ENCODE measurements at regions not wholly inside any gene's neighbourhood (a gene's known extent, or its start where the extent isn't known, plus 50 kb on each side); places are given as distances from the start of the nearest gene placed in this dataset.

- no peak for TF ChIP-seq TEAD4 (IDR thresholded peaks at IDR 0.05)
- no peak for TF ChIP-seq ZBTB7A (IDR thresholded peaks at IDR 0.05; ENCODE audit: low read depth)
- no peak for TF ChIP-seq NFIC (IDR thresholded peaks at IDR 0.05)
- TF ChIP-seq FOXM1 (IDR thresholded peaks at IDR 0.05; ENCODE audit: borderline replicate concordance, low read depth) = no peak
- TF ChIP-seq YY1 (IDR thresholded peaks at IDR 0.05; ENCODE audit: low read depth) = no peak
- no peak for TF ChIP-seq CREB1 (IDR thresholded peaks at IDR 0.05; ENCODE audit: low read depth)
- no peak for TF ChIP-seq EP300 (IDR thresholded peaks at IDR 0.05; ENCODE audit: borderline replicate concordance)
- TF ChIP-seq CEBPB (IDR thresholded peaks at IDR 0.05) = no peak
- TF ChIP-seq, protein P1, sequence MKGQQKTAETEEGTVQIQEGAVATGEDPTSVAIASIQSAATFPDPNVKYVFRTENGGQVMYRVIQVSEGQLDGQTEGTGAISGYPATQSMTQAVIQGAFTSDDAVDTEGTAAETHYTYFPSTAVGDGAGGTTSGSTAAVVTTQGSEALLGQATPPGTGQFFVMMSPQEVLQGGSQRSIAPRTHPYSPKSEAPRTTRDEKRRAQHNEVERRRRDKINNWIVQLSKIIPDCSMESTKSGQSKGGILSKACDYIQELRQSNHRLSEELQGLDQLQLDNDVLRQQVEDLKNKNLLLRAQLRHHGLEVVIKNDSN (IDR thresholded peaks at IDR 0.05) = no peak
- TF ChIP-seq RAD21 (IDR thresholded peaks at IDR 0.05; ENCODE audit: low read depth) = no peak
- TF ChIP-seq EGR1 (IDR thresholded peaks at IDR 0.05) = no peak
- no peak for TF ChIP-seq TAF1 (IDR thresholded peaks at IDR 0.05; ENCODE audit: low read depth)
- TF ChIP-seq, protein P2, sequence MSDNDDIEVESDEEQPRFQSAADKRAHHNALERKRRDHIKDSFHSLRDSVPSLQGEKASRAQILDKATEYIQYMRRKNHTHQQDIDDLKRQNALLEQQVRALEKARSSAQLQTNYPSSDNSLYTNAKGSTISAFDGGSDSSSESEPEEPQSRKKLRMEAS (IDR thresholded peaks at IDR 0.05) = no peak
Observed at GRCh38 chr4:60729194-60729593, 470.9 kb upstream of the ADGRL3 start.

DNA sequence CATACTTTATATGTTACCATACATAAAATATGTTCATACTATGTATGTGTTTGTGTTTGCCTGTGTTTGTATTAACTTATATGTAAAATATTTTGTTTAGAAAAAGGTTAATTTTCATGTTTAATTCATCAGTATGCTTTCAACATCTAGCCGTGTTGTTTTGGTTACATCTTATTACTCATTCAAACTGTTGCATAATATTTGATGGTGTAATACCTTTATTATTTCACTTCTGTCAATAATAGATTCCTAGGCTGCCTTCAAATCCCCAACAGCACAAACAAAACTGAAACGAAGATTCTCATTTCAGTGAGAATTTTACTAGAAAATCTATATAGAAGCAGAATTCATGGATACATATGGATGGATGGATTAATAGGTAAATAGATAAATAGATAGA lies 462.3 kb upstream of the ADGRL3 start:
- TF ChIP-seq YY1 (IDR thresholded peaks at IDR 0.05; ENCODE audit: low read depth) (no peak), RAD21 (IDR thresholded peaks at IDR 0.05; ENCODE audit: low read depth) (no peak), ZBTB7A (IDR thresholded peaks at IDR 0.05; ENCODE audit: low read depth) (no peak), EP300 (IDR thresholded peaks at IDR 0.05; ENCODE audit: borderline replicate concordance) (no peak), NFIC (IDR thresholded peaks at IDR 0.05) (no peak), TEAD4 (IDR thresholded peaks at IDR 0.05) (no peak), FOXM1 (IDR thresholded peaks at IDR 0.05; ENCODE audit: borderline replicate concordance, low read depth) (no peak), TCF12 (IDR thresholded peaks at IDR 0.05; ENCODE audit: low read depth) (no peak), CREB1 (IDR thresholded peaks at IDR 0.05; ENCODE audit: low read depth) (no peak), TAF1 (IDR thresholded peaks at IDR 0.05; ENCODE audit: low read depth) (no peak), EGR1 (IDR thresholded peaks at IDR 0.05) (no peak), CEBPB (IDR thresholded peaks at IDR 0.05) (no peak)
- TF ChIP-seq, protein P3, sequence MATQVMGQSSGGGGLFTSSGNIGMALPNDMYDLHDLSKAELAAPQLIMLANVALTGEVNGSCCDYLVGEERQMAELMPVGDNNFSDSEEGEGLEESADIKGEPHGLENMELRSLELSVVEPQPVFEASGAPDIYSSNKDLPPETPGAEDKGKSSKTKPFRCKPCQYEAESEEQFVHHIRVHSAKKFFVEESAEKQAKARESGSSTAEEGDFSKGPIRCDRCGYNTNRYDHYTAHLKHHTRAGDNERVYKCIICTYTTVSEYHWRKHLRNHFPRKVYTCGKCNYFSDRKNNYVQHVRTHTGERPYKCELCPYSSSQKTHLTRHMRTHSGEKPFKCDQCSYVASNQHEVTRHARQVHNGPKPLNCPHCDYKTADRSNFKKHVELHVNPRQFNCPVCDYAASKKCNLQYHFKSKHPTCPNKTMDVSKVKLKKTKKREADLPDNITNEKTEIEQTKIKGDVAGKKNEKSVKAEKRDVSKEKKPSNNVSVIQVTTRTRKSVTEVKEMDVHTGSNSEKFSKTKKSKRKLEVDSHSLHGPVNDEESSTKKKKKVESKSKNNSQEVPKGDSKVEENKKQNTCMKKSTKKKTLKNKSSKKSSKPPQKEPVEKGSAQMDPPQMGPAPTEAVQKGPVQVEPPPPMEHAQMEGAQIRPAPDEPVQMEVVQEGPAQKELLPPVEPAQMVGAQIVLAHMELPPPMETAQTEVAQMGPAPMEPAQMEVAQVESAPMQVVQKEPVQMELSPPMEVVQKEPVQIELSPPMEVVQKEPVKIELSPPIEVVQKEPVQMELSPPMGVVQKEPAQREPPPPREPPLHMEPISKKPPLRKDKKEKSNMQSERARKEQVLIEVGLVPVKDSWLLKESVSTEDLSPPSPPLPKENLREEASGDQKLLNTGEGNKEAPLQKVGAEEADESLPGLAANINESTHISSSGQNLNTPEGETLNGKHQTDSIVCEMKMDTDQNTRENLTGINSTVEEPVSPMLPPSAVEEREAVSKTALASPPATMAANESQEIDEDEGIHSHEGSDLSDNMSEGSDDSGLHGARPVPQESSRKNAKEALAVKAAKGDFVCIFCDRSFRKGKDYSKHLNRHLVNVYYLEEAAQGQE (IDR thresholded peaks at IDR 0.05; ENCODE audit: low read depth) = no peak
- TF ChIP-seq, protein P1 (IDR thresholded peaks at IDR 0.05) = no peak
- TF ChIP-seq, protein P2 (IDR thresholded peaks at IDR 0.05) = no peak

GRCh38 chr4:60743654-60744053 lies 456.5 kb upstream of the ADGRL3 start:
- TF ChIP-seq TEAD4 (IDR thresholded peaks at IDR 0.05) (no peak), EGR1 (IDR thresholded peaks at IDR 0.05) (no peak), TCF12 (IDR thresholded peaks at IDR 0.05; ENCODE audit: low read depth) (no peak), ZBTB7A (IDR thresholded peaks at IDR 0.05; ENCODE audit: low read depth) (no peak), TAF1 (IDR thresholded peaks at IDR 0.05; ENCODE audit: low read depth) (no peak), EP300 (IDR thresholded peaks at IDR 0.05; ENCODE audit: borderline replicate concordance) (no peak), YY1 (IDR thresholded peaks at IDR 0.05; ENCODE audit: low read depth) (no peak), NFIC (IDR thresholded peaks at IDR 0.05) (no peak), CEBPB (IDR thresholded peaks at IDR 0.05) (no peak), CREB1 (IDR thresholded peaks at IDR 0.05; ENCODE audit: low read depth) (no peak)
- TF ChIP-seq, protein P2 (IDR thresholded peaks at IDR 0.05) = no peak
- TF ChIP-seq, protein P1 (IDR thresholded peaks at IDR 0.05) = no peak

DNA sequence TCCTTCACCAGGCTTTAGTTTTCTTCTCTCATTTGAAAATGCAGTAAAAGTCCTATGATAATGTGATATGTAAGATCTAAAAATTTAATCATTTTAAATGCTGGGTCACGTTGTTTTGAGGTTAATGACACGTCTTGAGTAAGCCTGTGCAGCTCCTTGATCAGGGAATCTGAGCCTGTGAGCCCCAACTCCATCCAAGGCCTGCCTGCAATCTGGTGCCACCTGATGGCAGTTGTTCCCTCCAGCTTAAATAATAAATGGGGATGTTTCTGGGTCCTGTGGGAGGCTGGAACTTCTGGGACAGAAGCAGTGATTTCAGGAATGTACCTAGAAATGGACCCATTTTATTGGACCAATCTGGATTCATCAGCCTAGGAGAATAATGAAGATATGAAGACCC lies 455.4 kb upstream of the ADGRL3 start:
- TF ChIP-seq RAD21 (IDR thresholded peaks at IDR 0.05; ENCODE audit: low read depth) (peak; percentile 25; the same call in 1 of the 2 replicates), EP300 (IDR thresholded peaks at IDR 0.05; ENCODE audit: borderline replicate concordance) (no peak)

GRCh38 chr4:60745800-60746571 lies 454.1 kb upstream of the ADGRL3 start:
- no peak for TF ChIP-seq CEBPB (IDR thresholded peaks at IDR 0.05)
- TF ChIP-seq, protein P3 (IDR thresholded peaks at IDR 0.05; ENCODE audit: low read depth) = no peak
- TF ChIP-seq ZBTB7A (IDR thresholded peaks at IDR 0.05; ENCODE audit: low read depth) = no peak
- no peak for TF ChIP-seq RAD21 (IDR thresholded peaks at IDR 0.05; ENCODE audit: low read depth)
- no peak for TF ChIP-seq FOXM1 (IDR thresholded peaks at IDR 0.05; ENCODE audit: borderline replicate concordance, low read depth)
- TF ChIP-seq, protein P2 (IDR thresholded peaks at IDR 0.05) = no peak
- no peak for TF ChIP-seq TCF12 (IDR thresholded peaks at IDR 0.05; ENCODE audit: low read depth)
- TF ChIP-seq, protein P1 (IDR thresholded peaks at IDR 0.05) = no peak
- TF ChIP-seq EP300 (IDR thresholded peaks at IDR 0.05; ENCODE audit: borderline replicate concordance) = no peak

Measured in Ishikawa (cell line).